A549 (cell line): ENCODE measurements at regions not wholly inside any gene's neighbourhood (a gene's known extent, or its start where the extent isn't known, plus 50 kb on each side); places are given as distances from the start of the nearest gene placed in this dataset.

Experiments used
- ATAC-seq, 2 experiments: fragments of 200-7000 bp in 1 of 2; fragments of >200 bp in 1 of 2; cut with Nextera tagmentation in 1 of 2; cut with Tn5 transposase in 1 of 2; 3 replicates each; pipeline versions ENCODE4 v1.8.0 to v1.9.1; 2018 to 2020; ENCODE audit warnings: mild to moderate bottlenecking in 1 of 2, moderate library complexity in 1 of 2
- CTCF ChIA-PET: fragments of 300-600 bp; sonication (Branson Sonifier 250); formaldehyde crosslinking; extraction: SDS; loops from one replicate; lab custom pipeline; 2021; ENCODE audit warnings: antibody characterized with exemption, inconsistent platforms; lab: Yijun Ruan, JAX
- POLR2A ChIA-PET: fragments of 350-600 bp; formaldehyde crosslinking; extraction: SDS; loops from one replicate; lab custom pipeline; 2021; ENCODE audit warnings: antibody characterized with exemption, inconsistent platforms; lab: Yijun Ruan, JAX
- DNase-seq, 2 experiments: peaks; one replicate each; pipeline versions ENCODE4 v3.0.0 to v3.0.0-alpha.2; 2011 to 2016; ENCODE audit warnings: low read depth in 1 of 2, low spot score in 1 of 2
- FAIRE-seq: peaks from 2 replicates; lab custom pipeline; 2011; peaks lifted over from hg19 to GRCh38; lab: Jason Lieb, UNC
- H3K27ac ChIP-seq, 2 experiments: fragments of >200 bp; sonication (Bioruptor Twin); formaldehyde crosslinking; 3 replicates each; pipeline ENCODE4 v1.5.1; 2016 to 2017
- H3K4me1 ChIP-seq: fragments of >200 bp; sonication (Bioruptor Twin); formaldehyde crosslinking; 3 replicates; pipeline ENCODE4 v1.6.1; 2016
- H3K4me2 ChIP-seq: fragments of >200 bp; sonication (Bioruptor Twin); formaldehyde crosslinking; 3 replicates; pipeline ENCODE4 v1.6.1; 2016
- H3K4me3 ChIP-seq: fragments of >200 bp; sonication (Bioruptor Twin); formaldehyde crosslinking; 3 replicates; pipeline ENCODE4 v1.5.1; 2016
- H3K9me3 ChIP-seq: fragments of >200 bp; sonication (Bioruptor Twin); formaldehyde crosslinking; 3 replicates; pipeline ENCODE4 v1.6.1; 2016
- BHLHE40 ChIP-seq: IDR thresholded peaks from 2 replicates; pipeline ENCODE4 v1.6.1; 2012; ENCODE audit warnings: low read depth, low read length, inconsistent platforms
- CBX2 ChIP-seq: fragments of 200-600 bp; sonication (generic); IDR thresholded peaks from 2 replicates; pipeline ENCODE4 v1.6.1; 2016; ENCODE audit warnings: low read depth, mild to moderate bottlenecking, borderline replicate concordance
- CTCF ChIP-seq: fragments of >200 bp; sonication (Bioruptor Twin); formaldehyde crosslinking; IDR thresholded peaks from 3 replicates; pipeline ENCODE4 v1.5.1; 2016
- E2F6 ChIP-seq: IDR thresholded peaks from 2 replicates; pipeline ENCODE4 v1.6.1; 2012; ENCODE audit warnings: low read depth, borderline replicate concordance
- EHF ChIP-seq: fragments of 250-450 bp; sonication (Bioruptor Pico); IDR thresholded peaks from 2 replicates; pipeline ENCODE4 v1.5.0; 2020; ENCODE audit warnings: mild to moderate bottlenecking
- EHMT2 ChIP-seq: fragments of 200-600 bp; sonication (generic); IDR thresholded peaks from 2 replicates; pipeline ENCODE4 v1.6.1; 2016; ENCODE audit warnings: antibody characterized with exemption, low read depth, mild to moderate bottlenecking, moderate library complexity
- ESRRA ChIP-seq: fragments of 150-350 bp; IDR thresholded peaks from 2 replicates; pipeline ENCODE4 v1.6.1; 2014; ENCODE audit warnings: mild to moderate bottlenecking, low read length, borderline replicate concordance
- FOXS1 ChIP-seq: fragments of 250-450 bp; sonication (Bioruptor Pico); IDR thresholded peaks from 2 replicates; pipeline ENCODE4 v1.5.0; 2020; ENCODE audit warnings: mild to moderate bottlenecking, moderate library complexity
- GATA3 ChIP-seq: IDR thresholded peaks from 2 replicates; pipeline ENCODE4 v1.6.1; 2012; ENCODE audit warnings: borderline replicate concordance
- HOXB5 ChIP-seq: fragments of 250-450 bp; sonication (Bioruptor Pico); IDR thresholded peaks from 2 replicates; pipeline ENCODE4 v1.5.0; 2020; ENCODE audit warnings: mild to moderate bottlenecking, moderate library complexity
- MAFK ChIP-seq: fragments of 450-650 bp; IDR thresholded peaks from 2 replicates; pipeline ENCODE4 v1.6.1; 2014; ENCODE audit not compliant: partially characterized antibody
- NFE2L2 ChIP-seq: fragments of 150-350 bp; conservative IDR thresholded peaks from 2 replicates; pipeline ENCODE4 v1.6.1; 2014; ENCODE audit warnings: low read length
- POLR2A ChIP-seq: IDR thresholded peaks from 2 replicates; pipeline ENCODE4 v1.6.1; 2012; ENCODE audit warnings: mild to moderate bottlenecking, low read length
- RARB ChIP-seq: fragments of 250-450 bp; sonication (Bioruptor Pico); IDR thresholded peaks from 2 replicates; pipeline ENCODE4 v1.8.0; 2021; ENCODE audit warnings: mild to moderate bottlenecking, moderate library complexity
- RFX5 ChIP-seq: fragments of 450-650 bp; IDR thresholded peaks from 2 replicates; pipeline ENCODE4 v1.7.1; 2014; ENCODE audit warnings: antibody characterized with exemption, mild to moderate bottlenecking, moderate library complexity
- SREBF2 ChIP-seq: fragments of 450-650 bp; IDR thresholded peaks from 2 replicates; pipeline ENCODE4 v1.6.1; 2014; ENCODE audit warnings: mild to moderate bottlenecking, moderate library complexity
- WGBS: methylation state at CpG from one replicate; pipeline ENCODE4 v1.1.6; 2017; ENCODE audit errors: missing lambda C conversion rate; 5-methylcytosine and 5-hydroxymethylcytosine counted together
- TF ChIP-seq, protein P1 (sequence below): IDR thresholded peaks from 2 replicates; pipeline ENCODE4 v1.6.1; 2012
- TF ChIP-seq, protein P2 (sequence below): fragments of 150-350 bp; IDR thresholded peaks from 2 replicates; pipeline ENCODE4 v1.6.1; 2014; ENCODE audit warnings: low read depth, mild to moderate bottlenecking, low read length
- TF ChIP-seq, protein P3 (sequence below): fragments of 250-450 bp; sonication (Bioruptor Pico); IDR thresholded peaks from 2 replicates; pipeline ENCODE4 v1.5.0; 2020; ENCODE audit warnings: low read depth, mild to moderate bottlenecking, moderate library complexity

- Histone ChIP-seq H3K4me3 (no peak overlapping the region), H3K4me1 (no peaks in the 10 kb centered on the region), H3K27ac (no peak overlapping the region), H3K4me2 (no peak overlapping the region), H3K9me3 (peaks cover 7% of the 10 kb centered on the region; the same call in 1 of the 3 replicates)
- ChIA-PET CTCF (no interaction called here), POLR2A (no interaction called here)
- no peak for DNase-seq
- FAIRE-seq, result no peak
- TF ChIP-seq SREBF2 (no peak), NFE2L2 (no peak), RFX5 (no peak), CBX2 (no peak), EHMT2 (no peak), EHF (no peak), E2F6 (no peak), FOXS1 (CRISPR knock-in tag) (no peak)
- TF ChIP-seq, protein P1, sequence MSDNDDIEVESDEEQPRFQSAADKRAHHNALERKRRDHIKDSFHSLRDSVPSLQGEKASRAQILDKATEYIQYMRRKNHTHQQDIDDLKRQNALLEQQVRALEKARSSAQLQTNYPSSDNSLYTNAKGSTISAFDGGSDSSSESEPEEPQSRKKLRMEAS, result no peak
- ATAC-seq, result no peak
Observed at GRCh38 chr2:76393356-76393755, 682.6 kb upstream of the GCFC2 start.

- FAIRE-seq, result no peak
- TF ChIP-seq HOXB5 (no peak), BHLHE40 (no peak)
- no peak for ATAC-seq
- H3K27ac ChIP-seq, result no peak overlapping the region
- no peaks in the 10 kb centered on the region for H3K4me1 ChIP-seq
- DNase-seq, result no peak
- WGBS, result 24% methylated on average over 3 of the region's 3 CpGs
- CTCF ChIA-PET, result no interaction called here
- H3K9me3 ChIP-seq, result peaks cover 2% of the 10 kb centered on the region; the same call in 1 of the 3 replicates
- H3K4me3 ChIP-seq, result no peak overlapping the region
- POLR2A ChIA-PET, result no interaction called here
- H3K4me2 ChIP-seq, result no peak overlapping the region
Observed at GRCh38 chr2:76391678-76392077, 681.0 kb upstream of the GCFC2 start.

GRCh38 chr2:76387294-76387693 is 676.6 kb upstream of the GCFC2 start:
- ATAC-seq, result no peak
- Histone ChIP-seq H3K9me3 (peaks cover 2% of the 10 kb centered on the region; the same call in 1 of the 3 replicates), H3K27ac (no peak overlapping the region), H3K4me2 (no peak overlapping the region), H3K4me1 (no peaks in the 10 kb centered on the region), H3K4me3 (no peak overlapping the region)
- CTCF ChIA-PET, result no interaction called here
- DNase-seq, result no peak
- 0% methylated on average over 1 of the region's 1 CpG for WGBS
- FAIRE-seq, result peak; percentile 28
- POLR2A ChIA-PET, result no interaction called here
- TF ChIP-seq CBX2, result no peak
- TF ChIP-seq, protein P2, sequence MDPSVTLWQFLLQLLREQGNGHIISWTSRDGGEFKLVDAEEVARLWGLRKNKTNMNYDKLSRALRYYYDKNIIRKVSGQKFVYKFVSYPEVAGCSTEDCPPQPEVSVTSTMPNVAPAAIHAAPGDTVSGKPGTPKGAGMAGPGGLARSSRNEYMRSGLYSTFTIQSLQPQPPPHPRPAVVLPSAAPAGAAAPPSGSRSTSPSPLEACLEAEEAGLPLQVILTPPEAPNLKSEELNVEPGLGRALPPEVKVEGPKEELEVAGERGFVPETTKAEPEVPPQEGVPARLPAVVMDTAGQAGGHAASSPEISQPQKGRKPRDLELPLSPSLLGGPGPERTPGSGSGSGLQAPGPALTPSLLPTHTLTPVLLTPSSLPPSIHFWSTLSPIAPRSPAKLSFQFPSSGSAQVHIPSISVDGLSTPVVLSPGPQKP, result no peak
- TF ChIP-seq CTCF, result no peak
- no peak for TF ChIP-seq MAFK
- TF ChIP-seq GATA3, result no peak
- TF ChIP-seq EHMT2, result no peak
- TF ChIP-seq RARB (CRISPR knock-in tag), result no peak
- no peak for TF ChIP-seq POLR2A
- TF ChIP-seq, protein P3, sequence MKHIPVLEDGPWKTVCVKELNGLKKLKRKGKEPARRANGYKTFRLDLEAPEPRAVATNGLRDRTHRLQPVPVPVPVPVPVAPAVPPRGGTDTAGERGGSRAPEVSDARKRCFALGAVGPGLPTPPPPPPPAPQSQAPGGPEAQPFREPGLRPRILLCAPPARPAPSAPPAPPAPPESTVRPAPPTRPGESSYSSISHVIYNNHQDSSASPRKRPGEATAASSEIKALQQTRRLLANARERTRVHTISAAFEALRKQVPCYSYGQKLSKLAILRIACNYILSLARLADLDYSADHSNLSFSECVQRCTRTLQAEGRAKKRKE (CRISPR knock-in tag), result no peak
- no peak for TF ChIP-seq ESRRA
- no peak for TF ChIP-seq NFE2L2
